Astrocyte (in vitro differentiated cells and primary cell): ENCODE measurements at regions not wholly inside any gene's neighbourhood (a gene's known extent, or its start where the extent isn't known, plus 50 kb on each side); places are given as distances from the start of the nearest gene placed in this dataset.
"Not testable (repeated sequence)": the region's sequence is repeated elsewhere in the genome, so short reads cannot be mapped to it uniquely, and the experiment has no call there.

Experiments
- DNase-seq: peaks from one replicate; pipeline ENCODE4 v3.0.0-alpha.2; 2010; ENCODE audit warnings: low read depth
- FAIRE-seq: peaks from 2 replicates; lab custom pipeline; 2011; peaks lifted over from hg19 to GRCh38; lab: Jason Lieb, UNC
- H2AFZ ChIP-seq: 2 replicates; pipeline ENCODE4 v1.6.0; 2012; ENCODE audit warnings: low read depth, low read length, inconsistent platforms
- H3K27ac ChIP-seq: 2 replicates; pipeline ENCODE4 v1.5.1; 2011; ENCODE audit warnings: low read depth, low read length, inconsistent platforms
- H3K27me3 ChIP-seq: 2 replicates; pipeline ENCODE4 v1.6.0; 2011; ENCODE audit warnings: low read length, inconsistent platforms; ENCODE audit not compliant: insufficient read depth
- H3K36me3 ChIP-seq: 2 replicates; pipeline ENCODE4 v1.5.1; 2011; ENCODE audit warnings: low read length, inconsistent platforms; ENCODE audit not compliant: insufficient read depth
- H3K4me1 ChIP-seq: 2 replicates; pipeline ENCODE4 v1.5.1; 2011; ENCODE audit warnings: low read length, inconsistent platforms; ENCODE audit not compliant: insufficient read depth
- H3K4me2 ChIP-seq: 2 replicates; pipeline ENCODE4 v1.6.0; 2012; ENCODE audit warnings: low read length, inconsistent platforms
- H3K4me3 ChIP-seq: 2 replicates; pipeline ENCODE4 v1.5.1; 2011; ENCODE audit warnings: low read depth, mild to moderate bottlenecking, low read length, inconsistent platforms; ENCODE audit not compliant: insufficient read depth
- H3K79me2 ChIP-seq: 2 replicates; pipeline ENCODE4 v1.6.0; 2012; ENCODE audit warnings: mild to moderate bottlenecking, low read length, inconsistent platforms; ENCODE audit not compliant: insufficient read depth
- H3K9ac ChIP-seq: 2 replicates; pipeline ENCODE4 v1.6.0; 2012; ENCODE audit warnings: mild to moderate bottlenecking, low read length, inconsistent platforms
- H3K9me3 ChIP-seq: 2 replicates; pipeline ENCODE4 v1.5.1; 2012; ENCODE audit warnings: low read depth, mild to moderate bottlenecking, low read length, inconsistent platforms; ENCODE audit not compliant: insufficient read depth
- H4K20me1 ChIP-seq: 2 replicates; pipeline ENCODE4 v1.6.0; 2012; ENCODE audit warnings: low read length, inconsistent platforms; ENCODE audit not compliant: insufficient read depth
- H3K27ac Mint-ChIP-seq: one replicate; pipeline ENCODE4 v1.8.0; 2021; ENCODE audit warnings: mild to moderate bottlenecking, mixed read lengths; ENCODE audit not compliant: unreplicated experiment
- H3K27me3 Mint-ChIP-seq: one replicate; pipeline ENCODE4 v1.8.0; 2021; ENCODE audit warnings: low read depth, mixed read lengths; ENCODE audit not compliant: unreplicated experiment
- H3K36me3 Mint-ChIP-seq: one replicate; pipeline ENCODE4 v1.8.0; 2021; ENCODE audit warnings: low read depth, mixed read lengths; ENCODE audit not compliant: unreplicated experiment
- H3K4me1 Mint-ChIP-seq: one replicate; pipeline ENCODE4 v1.8.0; 2021; ENCODE audit warnings: low read depth, mixed read lengths; ENCODE audit not compliant: unreplicated experiment
- H3K4me3 Mint-ChIP-seq: one replicate; pipeline ENCODE4 v1.8.0; 2021; ENCODE audit warnings: mild to moderate bottlenecking, moderate library complexity, mixed read lengths; ENCODE audit not compliant: unreplicated experiment
- H3K9me3 Mint-ChIP-seq: one replicate; pipeline ENCODE4 v1.8.0; 2021; ENCODE audit warnings: mild to moderate bottlenecking, mixed read lengths; ENCODE audit not compliant: unreplicated experiment
- CTCF ChIP-seq: IDR thresholded peaks from 2 replicates; pipeline ENCODE4 v1.5.1; 2011; ENCODE audit warnings: low read depth, mild to moderate bottlenecking, inconsistent platforms, low read length, moderate library complexity; ENCODE audit not compliant: insufficient read depth
- EZH2 ChIP-seq: IDR thresholded peaks from 2 replicates; pipeline ENCODE4 v1.6.1; 2012; ENCODE audit warnings: mild to moderate bottlenecking, low read length, inconsistent platforms; ENCODE audit not compliant: insufficient read depth

GRCh38 chr1:194060481-194060880 is 874.1 kb upstream of the B3GALT2 start:
- H3K4me3 Mint-ChIP-seq, result no peak overlapping the region
- no peak overlapping the region for H3K27ac Mint-ChIP-seq
- no peaks in the 10 kb centered on the region for H3K79me2 ChIP-seq
- no peak overlapping the region for H3K4me3 ChIP-seq
- H3K4me2 ChIP-seq, result no peak overlapping the region
- H3K36me3 Mint-ChIP-seq, result no peaks in the 10 kb centered on the region
- no peaks in the 10 kb centered on the region for H3K4me1 ChIP-seq
- DNase-seq (no peak), FAIRE-seq (no peak)
- H3K36me3 ChIP-seq, result no peaks in the 10 kb centered on the region
- H3K27ac ChIP-seq, result no peak overlapping the region
- no peak for TF ChIP-seq EZH2
- no peak for TF ChIP-seq CTCF
- no peaks in the 10 kb centered on the region for H3K27me3 ChIP-seq
- no peak overlapping the region for H3K9ac ChIP-seq
- H3K4me1 Mint-ChIP-seq, result peaks cover 8% of the 10 kb centered on the region
- no peaks in the 10 kb centered on the region for H3K27me3 Mint-ChIP-seq
- no peak overlapping the region for H2AFZ ChIP-seq
- no peaks in the 10 kb centered on the region for H3K9me3 ChIP-seq
- H3K9me3 Mint-ChIP-seq, result peaks cover 4% of the 10 kb centered on the region
- no peaks in the 10 kb centered on the region for H4K20me1 ChIP-seq

- H3K9me3 Mint-ChIP-seq, FAIRE-seq, DNase-seq, H3K27ac Mint-ChIP-seq, H3K9me3 ChIP-seq, H4K20me1 ChIP-seq, H2AFZ ChIP-seq, H3K4me3 Mint-ChIP-seq, H3K4me3 ChIP-seq, H3K4me1 ChIP-seq, H3K79me2 ChIP-seq, H3K27me3 Mint-ChIP-seq, H3K27ac ChIP-seq, H3K36me3 ChIP-seq, H3K9ac ChIP-seq, H3K27me3 ChIP-seq, H3K4me2 ChIP-seq, H3K36me3 Mint-ChIP-seq: not testable (repeated sequence)
- H3K4me1 Mint-ChIP-seq, result peaks cover 11% of the 10 kb centered on the region
Observed at GRCh38 chr1:194058268-194058667, 871.9 kb upstream of the B3GALT2 start.

- no peak overlapping the region for H3K4me3 ChIP-seq
- Mint-ChIP-seq H3K27me3 (no peaks in the 10 kb centered on the region), H3K9me3 (peaks cover 4% of the 10 kb centered on the region), H3K36me3 (no peaks in the 10 kb centered on the region), H3K4me3 (no peak overlapping the region), H3K4me1 (peaks cover 15% of the 10 kb centered on the region), H3K27ac (no peak overlapping the region)
- no peaks in the 10 kb centered on the region for H3K36me3 ChIP-seq
- H3K79me2 ChIP-seq, result no peaks in the 10 kb centered on the region
- H3K4me1 ChIP-seq, result no peaks in the 10 kb centered on the region
- H3K27ac ChIP-seq, result no peak overlapping the region
- H3K27me3 ChIP-seq, result no peaks in the 10 kb centered on the region
- no peak overlapping the region for H3K4me2 ChIP-seq
- no peak overlapping the region for H2AFZ ChIP-seq
- FAIRE-seq (no peak), DNase-seq (no peak)
- TF ChIP-seq CTCF, result no peak
- no peak for TF ChIP-seq EZH2
- H3K9me3 ChIP-seq, result no peaks in the 10 kb centered on the region
- H4K20me1 ChIP-seq, result no peaks in the 10 kb centered on the region
- no peak overlapping the region for H3K9ac ChIP-seq
Observed at GRCh38 chr1:194056169-194056568, 869.8 kb upstream of the B3GALT2 start.
